ENCODE measurements at regions not wholly inside any gene's neighbourhood (a gene's known extent, or its start where the extent isn't known, plus 50 kb on each side); places are given as distances from the start of the nearest gene placed in this dataset.
"Not testable (repeated sequence)": the region's sequence is repeated elsewhere in the genome, so short reads cannot be mapped to it uniquely, and the experiment has no call there.

- no peak for DNase-seq
Measured at GRCh38 chr18:26648509-26649192, 100.3 kb upstream of the KCTD1 start.

DNA sequence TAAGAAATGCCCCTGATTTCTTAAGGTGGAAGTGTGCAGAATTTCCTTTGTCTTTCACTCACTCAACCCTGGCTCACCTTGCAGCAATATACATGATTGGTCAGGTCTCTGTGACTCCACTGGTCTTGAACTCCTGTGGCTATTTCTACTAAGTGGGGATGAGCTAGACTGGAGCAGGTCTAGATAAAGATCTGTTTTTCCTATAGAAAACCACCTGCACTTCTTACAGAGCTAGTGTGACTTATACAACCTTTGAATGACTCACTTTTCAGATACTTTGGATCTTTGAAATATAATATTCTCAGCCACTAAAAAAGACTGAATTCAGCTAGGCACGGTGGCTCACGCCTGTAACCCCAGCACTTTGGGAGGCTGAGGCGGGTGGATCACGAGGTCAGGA, 98.5 kb upstream of the KCTD1 start:
- no peak for DNase-seq

GRCh38 chr18:26642440-26643348, 94.3 kb upstream of the KCTD1 start:
- no peak for DNase-seq

DNA sequence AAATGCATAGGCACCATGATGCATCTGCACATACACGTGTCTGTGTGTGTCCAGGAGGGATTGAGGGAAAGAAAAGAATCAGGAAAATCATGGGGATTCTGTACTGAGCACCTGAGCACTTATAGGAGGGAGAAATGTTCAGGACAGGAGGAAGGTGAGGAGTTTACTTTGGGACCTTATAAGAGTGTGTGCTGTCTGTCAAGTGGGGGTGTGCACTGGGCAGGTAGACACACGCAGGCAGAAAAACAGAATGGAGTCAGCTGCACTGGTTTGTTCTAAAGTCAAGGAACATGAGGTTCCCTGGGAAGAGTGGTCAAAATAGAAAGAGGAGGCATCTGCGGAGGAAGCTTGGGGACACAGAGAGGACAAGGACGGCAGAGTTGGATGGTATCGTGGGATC, 92.2 kb upstream of the KCTD1 start:
- no peak for DNase-seq

DNA sequence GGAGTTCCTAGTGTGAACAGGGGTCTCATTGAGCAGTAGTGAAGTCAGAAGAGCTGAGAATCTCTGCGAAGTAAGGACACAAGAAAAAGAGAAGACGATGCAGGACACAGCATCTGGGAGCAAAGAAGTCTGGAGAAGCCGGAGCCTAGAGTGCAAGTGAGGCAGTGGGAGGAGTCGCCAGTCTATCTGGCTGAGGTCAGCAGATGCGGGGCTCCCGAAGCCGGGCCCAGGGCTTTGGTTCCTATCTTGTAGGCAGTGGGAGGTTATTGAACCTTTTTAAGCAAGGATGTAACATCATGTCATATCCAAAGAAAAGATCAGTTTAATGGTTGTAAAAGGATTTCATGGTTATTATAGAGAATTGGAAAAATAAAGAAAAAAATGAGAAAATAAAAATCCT, 90.8 kb upstream of the KCTD1 start:
- no peak for DNase-seq

DNA sequence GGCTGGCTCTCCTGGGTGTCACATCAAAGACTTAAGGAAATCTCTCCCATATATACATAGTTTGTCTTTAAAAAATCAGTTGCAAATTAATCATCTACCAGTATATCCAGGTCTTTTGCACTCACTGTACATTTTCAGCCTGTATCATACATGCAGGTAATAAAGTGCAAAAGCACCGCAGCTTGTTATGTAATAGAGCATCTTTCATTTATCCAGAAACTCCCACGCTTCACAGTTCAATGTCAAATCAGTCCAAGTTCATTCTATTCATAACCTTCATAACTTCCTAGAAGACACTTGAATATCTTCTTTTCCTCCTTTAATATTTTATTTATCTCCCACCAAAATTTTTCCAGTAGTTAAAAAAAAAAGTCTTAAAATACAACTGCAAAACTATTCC, 89.6 kb upstream of the KCTD1 start:
- DNase-seq: no peak

GRCh38 chr18:26637324-26637723, 89.0 kb upstream of the KCTD1 start:
- DNase-seq: no peak

DNA sequence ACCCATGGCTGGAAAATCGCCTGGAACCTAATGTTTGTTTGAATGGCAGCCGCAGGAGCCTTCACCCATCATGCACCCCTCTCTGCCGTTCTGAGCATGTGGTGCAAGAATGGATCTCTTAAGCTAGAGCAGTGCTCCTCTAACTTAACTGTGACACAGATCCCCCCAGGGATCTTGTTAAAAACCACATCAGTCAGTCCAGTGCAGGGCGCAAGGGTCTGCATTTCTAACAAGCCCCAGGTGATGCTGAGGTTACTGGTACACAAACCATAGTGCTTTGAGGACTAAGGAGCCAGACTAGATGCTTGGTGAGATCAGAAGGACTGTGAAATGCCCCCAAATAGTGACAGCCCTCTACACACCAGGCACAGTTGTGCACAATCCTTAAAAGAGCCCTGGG, 87.1 kb upstream of the KCTD1 start:
- no peak for DNase-seq

GRCh38 chr18:26634631-26635030, 86.3 kb upstream of the KCTD1 start:
- DNase-seq: no peak

GRCh38 chr18:26631135-26631534, 82.8 kb upstream of the KCTD1 start:
- DNase-seq: no peak

DNA sequence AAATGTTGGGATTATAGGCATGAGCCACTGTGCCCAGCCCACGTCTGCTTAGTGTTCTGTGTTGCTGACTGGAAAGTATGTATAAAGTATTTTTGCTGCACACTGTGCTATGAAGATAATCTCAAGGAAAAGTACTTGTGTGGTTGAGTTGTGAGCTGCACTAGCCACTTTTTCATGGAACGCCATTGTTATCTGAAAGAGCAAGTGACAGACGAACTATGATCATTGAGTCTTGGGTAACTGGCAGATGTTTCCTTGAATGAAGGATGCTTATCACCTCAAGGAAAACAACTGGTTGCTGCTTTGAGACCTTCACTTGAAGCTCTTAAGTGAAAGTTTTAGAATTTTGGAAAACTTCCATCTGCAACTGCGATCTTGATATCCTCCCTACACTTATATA, 82.2 kb upstream of the KCTD1 start:
- no peak for DNase-seq

- DNase-seq: no peak
Measured at GRCh38 chr18:26628017-26628416, 79.7 kb upstream of the KCTD1 start.

DNA sequence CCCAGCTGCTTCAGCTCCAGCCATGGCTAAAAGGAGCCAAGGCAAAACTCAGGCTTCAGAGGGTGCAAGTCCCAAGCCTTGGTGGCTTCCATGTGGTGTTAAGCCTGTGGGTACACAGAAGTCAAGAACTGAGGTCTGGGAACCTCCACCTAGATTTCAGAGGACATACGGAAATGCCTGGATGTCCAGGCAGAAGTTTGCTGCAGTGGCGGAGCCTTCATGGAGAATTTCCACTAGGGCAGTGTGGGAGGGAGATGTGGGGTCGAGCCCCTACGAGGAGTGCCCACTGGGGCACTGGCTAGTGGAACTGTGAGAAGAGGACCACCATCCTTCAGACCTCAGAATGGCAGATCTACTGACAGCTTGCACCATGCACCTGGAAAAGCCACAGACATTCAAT, 76.1 kb upstream of the KCTD1 start:
- no peak for DNase-seq

DNA sequence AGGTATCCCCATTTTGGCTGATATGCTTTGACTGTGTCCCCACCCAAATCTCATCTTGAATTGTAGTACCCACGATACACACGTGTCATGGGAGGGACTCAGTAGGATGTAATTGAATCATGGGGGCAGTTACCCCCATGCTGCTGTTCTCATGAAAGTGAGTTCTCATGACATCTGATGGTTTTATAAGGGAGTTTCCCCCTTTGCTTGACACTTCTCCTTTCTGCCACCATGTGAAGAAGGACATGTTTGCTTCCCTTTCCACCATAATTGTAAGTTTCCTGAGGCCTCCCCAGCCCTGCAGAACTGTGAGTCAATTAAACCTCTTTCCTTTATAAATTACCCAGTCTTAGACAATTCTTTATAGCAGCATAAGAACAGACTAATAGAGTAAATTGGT, 75.0 kb upstream of the KCTD1 start:
- not testable (repeated sequence) for DNase-seq

- DNase-seq: peak; percentile 50
Measured at GRCh38 chr18:26621161-26622026, 73.0 kb upstream of the KCTD1 start.

- no peak for DNase-seq
Measured at GRCh38 chr18:26619350-26619749, 71.0 kb upstream of the KCTD1 start.

GRCh38 chr18:26618135-26618534, 69.8 kb upstream of the KCTD1 start:
- DNase-seq: no peak

DNA sequence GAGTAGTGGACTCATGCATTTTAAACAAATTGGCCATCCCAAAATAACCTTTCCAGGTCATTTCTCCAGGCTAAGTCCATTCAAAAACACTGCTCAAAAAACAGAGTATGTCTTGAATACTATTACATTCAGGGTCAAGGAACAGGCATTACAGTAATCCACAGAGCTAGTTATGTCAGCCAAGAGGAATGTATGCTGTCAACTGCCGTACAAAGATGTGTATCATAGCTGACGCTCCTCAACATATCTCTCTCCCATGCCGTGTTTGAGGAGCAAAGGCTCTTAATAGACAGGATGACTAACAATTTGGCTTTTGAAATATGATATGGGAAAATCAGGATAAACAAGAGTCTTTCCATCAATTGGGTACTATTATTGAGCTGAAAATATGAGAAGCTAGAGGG, 68.8 kb upstream of the KCTD1 start:
- DNase-seq: no peak

DNA sequence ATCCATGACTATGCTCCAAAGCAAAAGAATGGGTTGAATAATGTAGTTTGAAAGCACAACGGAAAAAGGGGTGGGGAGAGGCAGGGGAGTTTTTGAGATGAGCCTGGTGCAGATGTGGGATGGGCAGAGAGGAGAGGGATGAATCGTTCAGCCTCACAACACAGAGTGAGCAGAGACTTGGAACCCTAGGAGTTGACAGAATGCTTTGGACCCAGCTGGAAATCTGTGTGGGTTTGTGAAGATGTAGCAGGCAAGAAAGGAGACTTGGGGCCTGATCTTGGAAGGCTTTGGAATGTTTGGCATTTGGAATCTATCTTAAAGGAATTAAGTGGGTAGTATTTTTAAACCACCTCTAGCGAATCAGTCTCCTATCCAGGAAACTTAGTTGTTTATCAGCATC, 66.0 kb upstream of the KCTD1 start:
- no peak for DNase-seq
